ENCODE measurements at regions not wholly inside any gene's neighbourhood (a gene's known extent, or its start where the extent isn't known, plus 50 kb on each side); places are given as distances from the start of the nearest gene placed in this dataset.

DNA sequence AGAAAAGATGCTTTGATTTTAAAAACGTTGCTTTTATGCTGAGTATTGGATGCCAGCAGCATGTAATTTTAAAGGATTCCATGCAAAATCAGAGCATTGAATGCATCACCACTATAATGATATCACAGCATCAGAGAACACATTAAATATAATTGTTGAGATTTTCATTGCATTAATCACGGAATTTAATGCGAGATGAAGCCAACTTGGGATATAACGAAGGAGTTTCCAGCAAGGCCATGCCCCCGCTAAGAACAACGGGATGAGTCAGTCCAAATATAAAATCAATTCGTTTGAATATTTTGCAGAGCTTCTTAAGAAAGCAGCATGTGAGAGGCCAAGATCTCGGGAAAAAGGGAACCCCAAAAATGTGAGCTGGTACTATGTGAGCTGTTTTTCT is 423.4 kb upstream of the CHRM3 start:
- H3K36me3 ChIP-seq: no peaks in the 10 kb centered on the region
- intact Hi-C loops (cut with DNase I): no loop called here
- no peaks in the 10 kb centered on the region for H3K4me1 ChIP-seq (replicated peaks)
- H3K27me3 ChIP-seq (replicated peaks; ENCODE audit: insufficient read depth): no peaks in the 10 kb centered on the region
- TF ChIP-seq, protein P1, sequence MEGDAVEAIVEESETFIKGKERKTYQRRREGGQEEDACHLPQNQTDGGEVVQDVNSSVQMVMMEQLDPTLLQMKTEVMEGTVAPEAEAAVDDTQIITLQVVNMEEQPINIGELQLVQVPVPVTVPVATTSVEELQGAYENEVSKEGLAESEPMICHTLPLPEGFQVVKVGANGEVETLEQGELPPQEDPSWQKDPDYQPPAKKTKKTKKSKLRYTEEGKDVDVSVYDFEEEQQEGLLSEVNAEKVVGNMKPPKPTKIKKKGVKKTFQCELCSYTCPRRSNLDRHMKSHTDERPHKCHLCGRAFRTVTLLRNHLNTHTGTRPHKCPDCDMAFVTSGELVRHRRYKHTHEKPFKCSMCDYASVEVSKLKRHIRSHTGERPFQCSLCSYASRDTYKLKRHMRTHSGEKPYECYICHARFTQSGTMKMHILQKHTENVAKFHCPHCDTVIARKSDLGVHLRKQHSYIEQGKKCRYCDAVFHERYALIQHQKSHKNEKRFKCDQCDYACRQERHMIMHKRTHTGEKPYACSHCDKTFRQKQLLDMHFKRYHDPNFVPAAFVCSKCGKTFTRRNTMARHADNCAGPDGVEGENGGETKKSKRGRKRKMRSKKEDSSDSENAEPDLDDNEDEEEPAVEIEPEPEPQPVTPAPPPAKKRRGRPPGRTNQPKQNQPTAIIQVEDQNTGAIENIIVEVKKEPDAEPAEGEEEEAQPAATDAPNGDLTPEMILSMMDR (IDR thresholded peaks at IDR 0.05): no peak
- TF ChIP-seq POLR2AphosphoS5 (IDR thresholded peaks at IDR 0.05) (no peak), POLR2A (IDR thresholded peaks at IDR 0.05) (no peak)
- H3K4me3 ChIP-seq: no peak overlapping the region
- WGBS: 87% methylated on average over 8 of the region's 8 CpGs
- DNase-seq (ENCODE audit: low spot score): no peak
- H3K9me3 ChIP-seq: no peaks in the 10 kb centered on the region
- H3K27ac ChIP-seq: no peak overlapping the region

DNA sequence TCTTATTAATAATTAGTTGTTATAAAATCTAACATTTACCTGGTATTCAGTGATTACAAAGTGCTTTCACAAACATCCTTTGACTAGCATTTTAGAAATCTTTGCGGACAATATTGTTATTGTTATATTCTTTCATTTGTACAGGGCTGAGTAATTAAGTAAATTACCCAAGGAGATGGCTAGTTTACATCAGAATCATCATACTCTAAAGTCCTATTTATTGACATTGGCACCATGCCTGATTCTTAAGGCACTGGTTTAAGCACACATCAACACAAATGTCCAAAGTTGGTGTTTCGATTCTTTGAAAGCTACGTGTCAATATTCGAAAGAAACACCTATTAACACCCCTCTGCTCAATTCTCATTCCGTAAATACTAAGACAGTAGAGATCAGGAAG is 424.6 kb upstream of the CHRM3 start:
- Histone ChIP-seq H3K4me1 (replicated peaks) (no peaks in the 10 kb centered on the region), H3K36me3 (no peaks in the 10 kb centered on the region), H3K4me3 (no peak overlapping the region), H3K27ac (no peak overlapping the region), H3K27me3 (replicated peaks; ENCODE audit: insufficient read depth) (no peaks in the 10 kb centered on the region), H3K9me3 (no peaks in the 10 kb centered on the region)
- intact Hi-C loops (cut with DNase I): no loop called here
- no peak for DNase-seq (ENCODE audit: low spot score)
- TF ChIP-seq POLR2A (IDR thresholded peaks at IDR 0.05) (no peak), POLR2AphosphoS5 (IDR thresholded peaks at IDR 0.05) (no peak)
- TF ChIP-seq, protein P1 (IDR thresholded peaks at IDR 0.05): no peak
- WGBS: 60% methylated on average over 5 of the region's 5 CpGs

DNA sequence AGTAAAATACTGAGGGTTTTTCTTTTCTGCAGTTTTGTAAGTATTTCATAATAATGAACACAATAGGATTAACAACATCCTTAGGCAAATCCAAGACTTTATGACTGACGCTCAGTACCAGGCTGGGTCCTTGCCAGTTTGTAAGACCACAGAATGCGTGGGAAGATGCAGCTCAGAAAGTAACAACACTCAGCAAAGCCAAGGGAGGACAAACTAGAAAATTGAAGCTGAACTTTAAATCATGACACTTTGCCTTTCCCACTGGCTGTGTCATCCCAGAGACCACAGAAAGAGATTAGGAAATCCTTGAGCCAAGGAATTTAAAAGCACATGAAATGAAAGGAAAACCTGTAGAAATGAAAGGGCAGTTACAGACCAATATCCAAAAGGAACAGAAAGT is 426.3 kb upstream of the CHRM3 start:
- no peaks in the 10 kb centered on the region for H3K27me3 ChIP-seq (replicated peaks; ENCODE audit: insufficient read depth)
- DNase-seq (ENCODE audit: low spot score): no peak
- no peak overlapping the region for H3K27ac ChIP-seq
- intact Hi-C loops (cut with DNase I): no loop called here
- 32% methylated on average over 2 of the region's 2 CpGs for WGBS
- no peaks in the 10 kb centered on the region for H3K9me3 ChIP-seq
- H3K4me1 ChIP-seq (replicated peaks): no peaks in the 10 kb centered on the region
- TF ChIP-seq POLR2A (IDR thresholded peaks at IDR 0.05): no peak
- TF ChIP-seq, protein P1 (IDR thresholded peaks at IDR 0.05): no peak
- no peak for TF ChIP-seq POLR2AphosphoS5 (IDR thresholded peaks at IDR 0.05)
- no peak overlapping the region for H3K4me3 ChIP-seq
- H3K36me3 ChIP-seq: no peaks in the 10 kb centered on the region

DNA sequence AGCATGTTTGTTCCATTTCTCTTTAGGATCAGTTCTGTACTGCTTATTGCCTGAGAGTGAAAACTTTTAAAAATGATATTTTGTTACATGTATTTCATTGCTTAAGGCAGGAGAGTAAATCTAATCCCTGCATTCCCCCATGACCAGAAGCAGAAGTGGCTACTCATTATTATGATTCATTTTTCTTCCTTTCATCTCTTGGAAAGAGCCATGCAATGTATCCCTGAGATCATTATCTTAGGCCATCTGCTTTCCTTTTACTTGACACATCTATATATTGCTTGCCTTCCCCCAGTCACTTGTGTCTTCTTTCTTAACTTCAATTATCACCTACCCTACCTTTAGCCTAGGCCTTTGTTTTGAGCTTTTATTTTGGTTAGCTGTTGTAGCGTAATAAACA is 430.4 kb upstream of the CHRM3 start:
- no peaks in the 10 kb centered on the region for H3K27me3 ChIP-seq (replicated peaks; ENCODE audit: insufficient read depth)
- H3K27ac ChIP-seq: no peak overlapping the region
- 100% methylated on average over 1 of the region's 1 CpG for WGBS
- DNase-seq (ENCODE audit: low spot score): no peak
- no peak for TF ChIP-seq POLR2AphosphoS5 (IDR thresholded peaks at IDR 0.05)
- TF ChIP-seq, protein P1 (IDR thresholded peaks at IDR 0.05): no peak
- no peak for TF ChIP-seq POLR2A (IDR thresholded peaks at IDR 0.05)
- H3K9me3 ChIP-seq: no peaks in the 10 kb centered on the region
- no peak overlapping the region for H3K4me3 ChIP-seq
- no peaks in the 10 kb centered on the region for H3K4me1 ChIP-seq (replicated peaks)
- no peaks in the 10 kb centered on the region for H3K36me3 ChIP-seq
- intact Hi-C loops (cut with DNase I): no loop called here

DNA sequence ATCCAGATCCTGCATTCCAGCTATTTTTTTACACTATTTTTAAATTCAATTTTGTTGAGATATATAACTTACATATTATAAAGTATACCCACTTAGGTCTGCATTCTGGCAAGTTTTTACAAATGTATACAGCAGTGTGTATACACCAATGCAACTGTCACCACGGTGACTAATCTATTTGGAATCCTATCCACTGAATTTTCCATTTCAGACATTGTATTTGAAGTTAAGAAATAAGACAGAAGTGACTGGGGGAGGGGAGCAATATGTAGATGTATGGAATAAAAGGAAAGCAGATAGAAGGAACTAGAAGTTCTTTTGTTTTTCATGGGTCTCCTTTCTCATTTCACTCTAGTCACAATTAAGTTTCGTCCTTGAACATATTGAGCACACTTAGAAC is 431.5 kb upstream of the CHRM3 start:
- H3K36me3 ChIP-seq: no peaks in the 10 kb centered on the region
- H3K4me1 ChIP-seq (replicated peaks): no peaks in the 10 kb centered on the region
- 85% methylated on average over 2 of the region's 2 CpGs for WGBS
- H3K4me3 ChIP-seq: no peak overlapping the region
- TF ChIP-seq, protein P1 (IDR thresholded peaks at IDR 0.05): no peak
- TF ChIP-seq POLR2AphosphoS5 (IDR thresholded peaks at IDR 0.05): no peak
- TF ChIP-seq POLR2A (IDR thresholded peaks at IDR 0.05): no peak
- no peaks in the 10 kb centered on the region for H3K9me3 ChIP-seq
- H3K27me3 ChIP-seq (replicated peaks; ENCODE audit: insufficient read depth): no peaks in the 10 kb centered on the region
- DNase-seq (ENCODE audit: low spot score): no peak
- no peak overlapping the region for H3K27ac ChIP-seq
- intact Hi-C loops (cut with DNase I): no loop called here
